GM21825 (cell line): ENCODE measurements at regions not wholly inside any gene's neighbourhood (a gene's known extent, or its start where the extent isn't known, plus 50 kb on each side); places are given as distances from the start of the nearest gene placed in this dataset.

Experiments
- ATAC-seq: cut with Tn5 transposase; IDR thresholded peaks from one replicate; pipeline ENCODE4 v1.9.1; 2021; ENCODE audit warnings: mild to moderate bottlenecking, moderate library complexity; ENCODE audit not compliant: unreplicated experiment

GRCh38 chr15:31274496-31275330 lies 51.9 kb upstream of the KLF13 start:
- no peak for ATAC-seq

- no peak for ATAC-seq
Measured at GRCh38 chr15:31275331-31276262, 51.0 kb upstream of the KLF13 start.

GRCh38 chr15:31276596-31277298 lies 49.9 kb upstream of the KLF13 start:
- ATAC-seq, result no peak
